ENCODE measurements at regions not wholly inside any gene's neighbourhood (a gene's known extent, or its start where the extent isn't known, plus 50 kb on each side); places are given as distances from the start of the nearest gene placed in this dataset.

GRCh38 chr11:71330349-71330748 lies 78.0 kb upstream of the SHANK2 start:
- TF ChIP-seq MAX (IDR thresholded peaks at IDR 0.05; ENCODE audit: low read depth), result no peak
- TF ChIP-seq CTCF (IDR thresholded peaks at IDR 0.05), result no peak
- no peak for TF ChIP-seq JUND (IDR thresholded peaks at IDR 0.05)
- no peak for TF ChIP-seq EP300 (IDR thresholded peaks at IDR 0.05; ENCODE audit: borderline replicate concordance in 1 of 2, low read depth in 1 of 2, low read length in 1 of 2)
- TF ChIP-seq SIN3A (IDR thresholded peaks at IDR 0.05; ENCODE audit: borderline replicate concordance, low read depth, low read length), result no peak
- no peak for TF ChIP-seq CHD2 (IDR thresholded peaks at IDR 0.05; ENCODE audit: low read length, partially characterized antibody)
- TF ChIP-seq TCF12 (IDR thresholded peaks at IDR 0.05), result no peak
- no peak for TF ChIP-seq EZH2phosphoT487 (IDR thresholded peaks at IDR 0.05; ENCODE audit: borderline replicate concordance, low read depth)
- no peak for TF ChIP-seq REST (IDR thresholded peaks at IDR 0.05; ENCODE audit: low read depth, low read length)
- TF ChIP-seq FOXJ3 (CRISPR knock-in tag; IDR thresholded peaks at IDR 0.05), result no peak

Data from SK-N-SH (cell line).